ENCODE measurements at regions not wholly inside any gene's neighbourhood (a gene's known extent, or its start where the extent isn't known, plus 50 kb on each side); places are given as distances from the start of the nearest gene placed in this dataset.
"Not testable (repeated sequence)": the region's sequence is repeated elsewhere in the genome, so short reads cannot be mapped to it uniquely, and the experiment has no call there.

DNA sequence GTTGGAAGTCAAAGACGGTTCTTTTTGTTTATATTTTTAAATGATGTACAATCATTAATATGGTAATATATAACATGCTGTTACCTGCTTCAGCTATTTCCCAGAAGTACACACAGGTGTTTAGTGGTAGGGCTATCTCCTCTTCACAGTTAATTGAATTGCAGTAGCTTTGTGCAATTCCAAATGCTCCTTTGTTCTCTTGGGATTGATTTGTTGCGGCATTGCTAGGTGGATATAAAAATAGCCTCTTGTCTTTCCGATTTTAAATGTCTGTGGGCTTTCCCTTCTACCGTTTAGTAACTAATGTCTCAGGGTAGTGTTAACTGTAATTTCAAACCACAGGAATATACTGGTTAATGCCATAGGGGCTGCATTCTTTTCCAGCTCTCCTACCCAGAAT, 307.6 kb upstream of the SLITRK3 start:
- CTCF ChIA-PET: no interaction called here
- H3K9me3 Mint-ChIP-seq: peaks cover 13 to 16% (median 13%) of the 10 kb centered on the region in 3 donors
- Histone ChIP-seq H3K27ac (ENCODE audit: low read length) (no peak overlapping the region), H3K4me1 (ENCODE audit: control insufficient read depth in 1 of 2, extremely low read depth in 1 of 2, insufficient read depth in 2 of 2, low read length in 2 of 2) (no peaks in the 10 kb centered on the region), H3K27me3 (replicated peaks in 1 of 2; ENCODE audit: control insufficient read depth in 2 of 2, extremely low read depth in 1 of 2, insufficient read depth in 2 of 2, low read length in 1 of 2) (no peaks in the 10 kb centered on the region), H3K36me3 (ENCODE audit: control insufficient read depth in 2 of 2, extremely low read depth in 1 of 2, insufficient read depth in 1 of 2, low read length in 1 of 2) (no peaks in the 10 kb centered on the region), H3K9me3 (no peaks in the 10 kb centered on the region), H3K4me3 (ENCODE audit: control insufficient read depth in 1 of 2, extremely low read depth in 1 of 2, low read length in 1 of 2) (no peak overlapping the region)
- WGBS (ENCODE audit: insufficient coverage): 100% methylated on average over 1 of the region's 4 CpGs
- no peaks in the 10 kb centered on the region for H3K4me1 Mint-ChIP-seq
- POLR2A ChIA-PET: no interaction called here
- DNase-seq (no peak), ATAC-seq (replicated peaks in 1 of 4) (no peak)
- H3K36me3 Mint-ChIP-seq: no peaks in the 10 kb centered on the region
- no peak overlapping the region for H3K4me3 Mint-ChIP-seq
- H3K27ac Mint-ChIP-seq: no peak overlapping the region
- H3K27me3 Mint-ChIP-seq: no peaks in the 10 kb centered on the region

DNA sequence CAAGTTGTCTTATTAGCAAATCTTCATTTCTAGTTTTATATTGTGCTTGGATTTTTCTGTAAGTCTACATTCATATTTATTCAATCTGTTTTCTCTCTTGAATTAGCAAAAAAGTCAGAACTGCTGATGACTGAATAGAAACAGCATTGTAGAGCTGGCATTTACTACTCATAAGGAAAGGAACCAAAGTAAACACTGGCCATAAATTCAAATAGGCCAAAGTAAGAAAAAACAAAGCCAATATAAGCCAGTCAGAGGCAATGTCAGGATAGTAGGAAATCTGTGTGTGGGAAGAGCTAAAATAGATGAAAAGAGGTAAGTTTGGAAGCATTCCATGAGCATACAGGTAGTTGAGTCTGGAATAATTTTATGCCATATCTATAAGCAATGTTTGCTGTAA, 307.2 kb upstream of the SLITRK3 start:
- ChIA-PET CTCF (no interaction called here), POLR2A (no interaction called here)
- Mint-ChIP-seq H3K4me1 (no peaks in the 10 kb centered on the region), H3K27me3 (no peaks in the 10 kb centered on the region), H3K36me3 (no peaks in the 10 kb centered on the region), H3K9me3 (peaks cover 16 to 18% (median 16%) of the 10 kb centered on the region in 3 donors), H3K4me3 (no peak overlapping the region), H3K27ac (no peak overlapping the region)
- ATAC-seq (replicated peaks in 1 of 4) (no peak), DNase-seq (no peak)
- H3K4me3 ChIP-seq (ENCODE audit: control insufficient read depth in 1 of 2, extremely low read depth in 1 of 2, low read length in 1 of 2): no peak overlapping the region
- H3K27ac ChIP-seq (ENCODE audit: low read length): no peak overlapping the region
- H3K4me1 ChIP-seq (ENCODE audit: control insufficient read depth in 1 of 2, extremely low read depth in 1 of 2, insufficient read depth in 2 of 2, low read length in 2 of 2): no peaks in the 10 kb centered on the region
- no peaks in the 10 kb centered on the region for H3K9me3 ChIP-seq
- no peaks in the 10 kb centered on the region for H3K36me3 ChIP-seq (ENCODE audit: control insufficient read depth in 2 of 2, extremely low read depth in 1 of 2, insufficient read depth in 1 of 2, low read length in 1 of 2)
- no peaks in the 10 kb centered on the region for H3K27me3 ChIP-seq (replicated peaks in 1 of 2; ENCODE audit: control insufficient read depth in 2 of 2, extremely low read depth in 1 of 2, insufficient read depth in 2 of 2, low read length in 1 of 2)

DNA sequence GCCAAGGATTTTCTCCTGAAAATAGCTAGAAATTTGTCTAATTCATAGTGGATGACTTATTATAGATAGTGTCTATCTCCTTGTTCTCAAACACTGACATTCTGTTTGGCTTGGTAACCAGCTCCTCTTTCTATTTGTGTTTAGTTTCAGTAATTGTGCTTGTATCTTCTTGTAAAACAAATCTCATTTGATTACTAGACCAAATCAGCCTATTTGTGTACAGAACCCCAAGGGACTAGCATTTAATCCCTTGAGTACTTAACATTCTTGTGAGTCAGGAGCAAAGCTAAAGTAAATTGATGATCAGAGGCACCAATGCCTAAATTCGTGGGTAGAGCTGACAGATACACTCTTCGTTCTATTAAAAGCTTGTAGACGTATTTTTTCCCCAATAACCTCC, 306.5 kb upstream of the SLITRK3 start:
- WGBS (ENCODE audit: insufficient coverage): no CpG with 5 or more reads among the region's 3 CpGs
- H3K27me3 Mint-ChIP-seq: no peaks in the 10 kb centered on the region
- H3K9me3 Mint-ChIP-seq: peaks cover 16 to 19% (median 16%) of the 10 kb centered on the region in 3 donors
- H3K4me3 ChIP-seq (ENCODE audit: control insufficient read depth in 1 of 2, extremely low read depth in 1 of 2, low read length in 1 of 2): no peak overlapping the region
- ATAC-seq (replicated peaks in 1 of 4) (no peak), DNase-seq (no peak)
- ChIA-PET CTCF (no interaction called here), POLR2A (no interaction called here)
- no peaks in the 10 kb centered on the region for H3K4me1 ChIP-seq (ENCODE audit: control insufficient read depth in 1 of 2, extremely low read depth in 1 of 2, insufficient read depth in 2 of 2, low read length in 2 of 2)
- H3K4me1 Mint-ChIP-seq: no peaks in the 10 kb centered on the region
- no peak overlapping the region for H3K27ac ChIP-seq (ENCODE audit: low read length)
- H3K4me3 Mint-ChIP-seq: no peak overlapping the region
- no peak overlapping the region for H3K27ac Mint-ChIP-seq
- no peaks in the 10 kb centered on the region for H3K27me3 ChIP-seq (replicated peaks in 1 of 2; ENCODE audit: control insufficient read depth in 2 of 2, extremely low read depth in 1 of 2, insufficient read depth in 2 of 2, low read length in 1 of 2)
- no peaks in the 10 kb centered on the region for H3K36me3 ChIP-seq (ENCODE audit: control insufficient read depth in 2 of 2, extremely low read depth in 1 of 2, insufficient read depth in 1 of 2, low read length in 1 of 2)
- no peaks in the 10 kb centered on the region for H3K36me3 Mint-ChIP-seq
- no peaks in the 10 kb centered on the region for H3K9me3 ChIP-seq

DNA sequence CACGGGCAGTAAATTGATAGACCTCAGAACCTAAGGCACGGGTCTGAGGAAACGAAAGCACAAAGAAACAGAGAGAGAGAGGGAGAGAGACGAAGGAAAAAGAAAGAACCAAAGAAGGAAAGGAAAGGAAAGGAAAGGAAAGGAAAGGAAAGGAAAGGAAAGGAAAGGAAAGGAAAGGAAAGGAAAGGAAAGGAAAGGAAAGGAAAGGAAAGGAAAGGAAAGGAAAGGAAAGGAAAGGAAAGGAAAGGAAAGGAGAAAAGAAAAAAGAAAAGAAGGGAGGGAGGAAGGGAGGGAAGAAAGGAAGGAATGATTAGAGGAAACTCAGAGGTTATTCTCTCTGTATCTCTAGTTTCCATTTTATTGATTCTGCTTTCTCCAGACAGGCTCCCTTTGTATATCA, 302.6 kb upstream of the SLITRK3 start:
- POLR2A ChIA-PET: not testable (repeated sequence)

DNA sequence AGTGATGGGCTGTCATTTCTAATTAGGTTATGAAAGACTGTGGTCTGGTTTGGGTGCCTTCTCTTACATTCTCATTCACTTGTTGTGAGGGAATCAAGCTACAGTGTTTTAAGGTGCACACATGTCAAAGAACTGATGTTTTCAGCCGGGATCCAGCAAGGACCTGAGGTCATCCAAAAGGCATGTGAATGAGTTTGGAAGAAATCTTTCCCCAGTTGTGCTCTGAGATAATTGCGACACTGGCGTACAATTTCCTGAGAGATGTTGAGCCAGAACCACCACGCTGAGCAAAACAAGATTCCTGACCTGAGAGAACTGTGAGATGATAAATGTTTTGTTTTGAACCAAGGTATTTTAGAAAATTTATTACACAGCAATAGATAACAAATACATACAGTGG, 295.3 kb upstream of the SLITRK3 start:
- Histone ChIP-seq H3K27me3 (replicated peaks in 1 of 2; ENCODE audit: control insufficient read depth in 2 of 2, extremely low read depth in 1 of 2, insufficient read depth in 2 of 2, low read length in 1 of 2) (no peaks in the 10 kb centered on the region), H3K36me3 (ENCODE audit: control insufficient read depth in 2 of 2, extremely low read depth in 1 of 2, insufficient read depth in 1 of 2, low read length in 1 of 2) (no peaks in the 10 kb centered on the region), H3K4me1 (ENCODE audit: control insufficient read depth in 1 of 2, extremely low read depth in 1 of 2, insufficient read depth in 2 of 2, low read length in 2 of 2) (no peaks in the 10 kb centered on the region), H3K27ac (ENCODE audit: low read length) (no peak overlapping the region), H3K4me3 (ENCODE audit: control insufficient read depth in 1 of 2, extremely low read depth in 1 of 2, low read length in 1 of 2) (no peak overlapping the region), H3K9me3 (peaks cover 1% of the 10 kb centered on the region)
- Mint-ChIP-seq H3K9me3 (peaks cover 7 to 17% (median 8%) of the 10 kb centered on the region in 3 donors), H3K27ac (no peak overlapping the region), H3K27me3 (no peaks in the 10 kb centered on the region), H3K4me1 (no peaks in the 10 kb centered on the region), H3K36me3 (no peaks in the 10 kb centered on the region), H3K4me3 (no peak overlapping the region)
- DNase-seq (no peak), ATAC-seq (replicated peaks in 1 of 4) (no peak)
- POLR2A ChIA-PET: no interaction called here
- CTCF ChIA-PET: no interaction called here
- WGBS (ENCODE audit: insufficient coverage): 86% methylated on average over 1 of the region's 4 CpGs

More for the DNA sequence above, 302.6 kb upstream of the SLITRK3 start:
- H3K9me3 Mint-ChIP-seq: peaks cover 7 to 13% (median 12%) of the 10 kb centered on the region in 3 donors
- H3K27ac Mint-ChIP-seq; H3K27me3 Mint-ChIP-seq; H3K4me3 ChIP-seq (ENCODE audit: control insufficient read depth in 1 of 2, extremely low read depth in 1 of 2, low read length in 1 of 2); H3K36me3 ChIP-seq (ENCODE audit: control insufficient read depth in 2 of 2, extremely low read depth in 1 of 2, insufficient read depth in 1 of 2, low read length in 1 of 2); H3K4me1 Mint-ChIP-seq; H3K27me3 ChIP-seq (replicated peaks in 1 of 2; ENCODE audit: control insufficient read depth in 2 of 2, extremely low read depth in 1 of 2, insufficient read depth in 2 of 2, low read length in 1 of 2); H3K36me3 Mint-ChIP-seq; CTCF ChIA-PET; H3K27ac ChIP-seq (ENCODE audit: low read length); ATAC-seq (replicated peaks in 1 of 4); H3K4me3 Mint-ChIP-seq; H3K4me1 ChIP-seq (ENCODE audit: control insufficient read depth in 1 of 2, extremely low read depth in 1 of 2, insufficient read depth in 2 of 2, low read length in 2 of 2); H3K9me3 ChIP-seq; DNase-seq: not testable (repeated sequence)
- WGBS (ENCODE audit: insufficient coverage): no CpG with 5 or more reads among the region's 4 CpGs

DNA sequence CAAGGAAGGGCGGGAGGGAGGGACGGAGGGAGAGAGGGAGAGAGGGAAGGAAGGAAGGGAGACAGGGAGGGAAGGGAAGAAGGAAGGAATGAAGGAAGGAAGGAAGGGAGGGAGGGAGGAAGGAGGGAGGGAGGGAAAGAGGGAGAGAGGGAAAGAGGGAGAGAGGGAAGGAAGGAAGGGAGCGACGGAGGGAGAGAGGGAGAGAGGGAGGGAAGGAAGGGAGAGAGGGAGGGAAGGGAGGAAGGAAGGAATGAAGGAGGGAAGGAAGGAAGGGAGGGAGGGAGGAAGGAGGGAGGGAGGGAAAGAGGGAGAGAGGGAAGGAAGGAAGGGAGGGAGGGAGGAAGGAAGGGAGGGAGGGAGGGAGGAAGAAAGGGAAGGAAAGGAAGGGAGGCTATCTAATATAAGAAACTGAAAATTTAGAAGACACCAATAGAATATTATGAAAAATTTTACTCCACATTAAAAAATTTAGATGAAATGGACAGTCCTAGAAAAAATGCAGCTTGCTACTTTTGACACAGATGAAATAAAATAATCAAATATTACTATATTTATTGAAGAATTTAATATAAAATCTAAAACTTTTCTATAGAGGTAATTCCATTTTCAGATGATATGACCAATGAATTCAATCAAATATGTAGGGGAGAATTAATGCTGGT, 280.3 kb upstream of the SLITRK3 start:
- ATAC-seq (replicated peaks in 1 of 4): no peak
- Histone ChIP-seq H3K27ac (ENCODE audit: low read length) (no peak overlapping the region), H3K36me3 (ENCODE audit: control insufficient read depth in 2 of 2, extremely low read depth in 1 of 2, insufficient read depth in 1 of 2, low read length in 1 of 2) (no peaks in the 10 kb centered on the region), H3K9me3 (no peaks in the 10 kb centered on the region), H3K27me3 (replicated peaks in 1 of 2; ENCODE audit: control insufficient read depth in 2 of 2, extremely low read depth in 1 of 2, insufficient read depth in 2 of 2, low read length in 1 of 2) (no peaks in the 10 kb centered on the region), H3K4me3 (ENCODE audit: control insufficient read depth in 1 of 2, extremely low read depth in 1 of 2, low read length in 1 of 2) (no peak overlapping the region), H3K4me1 (ENCODE audit: control insufficient read depth in 1 of 2, extremely low read depth in 1 of 2, insufficient read depth in 2 of 2, low read length in 2 of 2) (no peaks in the 10 kb centered on the region)
- no peaks in the 10 kb centered on the region for H3K4me1 Mint-ChIP-seq
- no peaks in the 10 kb centered on the region for H3K36me3 Mint-ChIP-seq
- peaks cover 4 to 16% (median 10%) of the 10 kb centered on the region in 3 donors for H3K9me3 Mint-ChIP-seq
- ChIA-PET CTCF (no interaction called here), POLR2A (no interaction called here)
- DNase-seq: no peak
- WGBS (ENCODE audit: insufficient coverage): 86% methylated on average over 4 of the region's 4 CpGs
- H3K27ac Mint-ChIP-seq: no peak overlapping the region
- H3K27me3 Mint-ChIP-seq: no peaks in the 10 kb centered on the region
- no peak overlapping the region for H3K4me3 Mint-ChIP-seq

DNA sequence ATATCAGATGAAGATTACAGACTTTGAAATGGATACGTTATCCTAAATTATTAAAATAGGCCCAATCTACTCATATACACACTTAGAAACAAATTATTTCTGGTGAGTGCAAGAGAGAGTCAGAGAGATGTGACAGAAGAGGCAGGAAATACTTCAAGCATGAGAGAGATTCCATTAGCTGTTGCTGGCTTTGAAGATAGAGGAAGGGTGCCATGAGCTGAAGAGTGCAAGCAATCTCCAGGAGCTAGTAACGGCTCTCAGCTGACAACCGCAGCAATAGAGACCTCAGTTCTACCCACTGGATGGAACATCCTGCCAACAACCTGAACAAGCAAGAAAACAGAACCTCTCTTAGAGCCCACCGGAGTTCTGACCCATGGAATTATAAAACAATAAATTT, 270.7 kb upstream of the SLITRK3 start:
- H3K36me3 ChIP-seq (ENCODE audit: control insufficient read depth in 2 of 2, extremely low read depth in 1 of 2, insufficient read depth in 1 of 2, low read length in 1 of 2): no peaks in the 10 kb centered on the region
- Mint-ChIP-seq H3K4me1 (no peaks in the 10 kb centered on the region), H3K27ac (no peak overlapping the region), H3K9me3 (peaks cover 14 to 33% (median 17%) of the 10 kb centered on the region in 3 donors), H3K4me3 (no peak overlapping the region), H3K27me3 (no peaks in the 10 kb centered on the region), H3K36me3 (no peaks in the 10 kb centered on the region)
- ChIA-PET POLR2A (no interaction called here), CTCF (interaction anchor here in 1 of 2 donors (0.5 kb wide), 1 partner anchor 15 kb away, joined by 3 read pairs; no protein-coding TSS in a partner anchor)
- H3K27ac ChIP-seq (ENCODE audit: low read length): no peak overlapping the region
- no peak overlapping the region for H3K4me3 ChIP-seq (ENCODE audit: control insufficient read depth in 1 of 2, extremely low read depth in 1 of 2, low read length in 1 of 2)
- DNase-seq (no peak), ATAC-seq (replicated peaks in 1 of 4) (no peak)
- H3K4me1 ChIP-seq (ENCODE audit: control insufficient read depth in 1 of 2, extremely low read depth in 1 of 2, insufficient read depth in 2 of 2, low read length in 2 of 2): no peaks in the 10 kb centered on the region
- no peaks in the 10 kb centered on the region for H3K27me3 ChIP-seq (replicated peaks in 1 of 2; ENCODE audit: control insufficient read depth in 2 of 2, extremely low read depth in 1 of 2, insufficient read depth in 2 of 2, low read length in 1 of 2)
- H3K9me3 ChIP-seq: peaks cover 2% of the 10 kb centered on the region
- WGBS (ENCODE audit: insufficient coverage): no CpG with 5 or more reads among the region's 4 CpGs

All from T-cell (primary cell).